GM18870 (cell line): ENCODE measurements at regions not wholly inside any gene's neighbourhood (a gene's known extent, or its start where the extent isn't known, plus 50 kb on each side); places are given as distances from the start of the nearest gene placed in this dataset.
"Not testable (repeated sequence)": the region's sequence is repeated elsewhere in the genome, so short reads cannot be mapped to it uniquely, and the experiment has no call there.

Experiments used
- ATAC-seq: cut with Tn5 transposase; IDR thresholded peaks from one replicate; pipeline ENCODE4 v1.9.1; 2021; ENCODE audit warnings: moderate library complexity; ENCODE audit not compliant: unreplicated experiment

- no peak for ATAC-seq
Measured at GRCh38 chr4:97140545-97140944, 1002.7 kb downstream of the STPG2 start.

- not testable (repeated sequence) for ATAC-seq
Measured at GRCh38 chr4:97141332-97141731, 1001.9 kb downstream of the STPG2 start.

GRCh38 chr4:97142410-97142809, 1000.9 kb downstream of the STPG2 start:
- no peak for ATAC-seq

GRCh38 chr4:97142893-97143292, 1000.4 kb downstream of the STPG2 start:
- no peak for ATAC-seq

GRCh38 chr4:97144199-97144598, 999.1 kb downstream of the STPG2 start:
- ATAC-seq: no peak

- ATAC-seq: no peak
Measured at GRCh38 chr4:97150966-97151365, 992.3 kb downstream of the STPG2 start.

GRCh38 chr4:97152149-97152548, 991.1 kb downstream of the STPG2 start:
- ATAC-seq: no peak

GRCh38 chr4:97153042-97153441, 990.2 kb downstream of the STPG2 start:
- no peak for ATAC-seq

- no peak for ATAC-seq
Measured at GRCh38 chr4:97159625-97160024, 983.7 kb downstream of the STPG2 start.

GRCh38 chr4:97185233-97185632, 958.0 kb downstream of the STPG2 start:
- ATAC-seq: no peak

- ATAC-seq: no peak
Measured at GRCh38 chr4:97197106-97197505, 946.2 kb downstream of the STPG2 start.

GRCh38 chr4:97208749-97209148, 934.5 kb downstream of the STPG2 start:
- ATAC-seq: no peak

GRCh38 chr4:97215409-97215941, 927.8 kb downstream of the STPG2 start:
- no peak for ATAC-seq

- ATAC-seq: no peak
Measured at GRCh38 chr4:97216046-97216445, 927.2 kb downstream of the STPG2 start.

GRCh38 chr4:97235521-97235920, 907.8 kb downstream of the STPG2 start:
- ATAC-seq: no peak

GRCh38 chr4:97238956-97239666, 904.2 kb downstream of the STPG2 start:
- no peak for ATAC-seq

- ATAC-seq: no peak
Measured at GRCh38 chr4:97239667-97239997, 903.6 kb downstream of the STPG2 start.

GRCh38 chr4:97252615-97253154, 890.6 kb downstream of the STPG2 start:
- ATAC-seq: no peak

- ATAC-seq: no peak
Measured at GRCh38 chr4:97262769-97263168, 880.5 kb downstream of the STPG2 start.

- ATAC-seq: no peak
Measured at GRCh38 chr4:97270051-97270450, 873.2 kb downstream of the STPG2 start.

- ATAC-seq: no peak
Measured at GRCh38 chr4:97279391-97279790, 863.9 kb downstream of the STPG2 start.

GRCh38 chr4:97300561-97300960, 842.7 kb downstream of the STPG2 start:
- no peak for ATAC-seq

GRCh38 chr4:97305351-97305750, 837.9 kb downstream of the STPG2 start:
- ATAC-seq: no peak
